Activated CD4-positive, alpha-beta T cell treated with anti-CD3 and anti-CD28 coated beads, Interleukin-10, Interleukin-2, amounts not matched to agents 100 ng/mL and 50 ng/mL, durations not matched to agents 16 hours and 8 hours (primary cell): ENCODE measurements at regions not wholly inside any gene's neighbourhood (a gene's known extent, or its start where the extent isn't known, plus 50 kb on each side); places are given as distances from the start of the nearest gene placed in this dataset.

Source experiments
- DNase-seq: peaks from one replicate; pipeline ENCODE4 v3.0.0-alpha.2; 2020

DNA sequence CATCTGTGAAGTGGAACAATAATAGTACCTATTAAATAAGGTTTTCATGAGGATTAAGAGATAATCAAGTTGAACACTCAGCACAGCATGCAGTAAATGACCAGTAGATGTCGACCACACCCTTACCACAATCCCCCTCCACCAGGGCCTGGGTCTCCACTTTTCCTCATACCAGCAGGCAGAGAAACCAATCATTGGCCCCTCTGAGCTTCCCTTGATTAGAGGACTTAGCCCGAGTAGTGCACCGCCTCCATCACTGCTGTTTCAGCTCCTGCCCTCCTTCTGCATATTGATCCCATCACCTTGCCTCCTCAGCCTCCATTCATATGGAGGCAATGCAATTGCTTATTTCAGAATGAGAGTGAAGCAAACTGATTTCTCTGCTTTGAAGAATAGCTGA is 96.5 kb upstream of the CDH11 start:
- DNase-seq, result no peak

DNA sequence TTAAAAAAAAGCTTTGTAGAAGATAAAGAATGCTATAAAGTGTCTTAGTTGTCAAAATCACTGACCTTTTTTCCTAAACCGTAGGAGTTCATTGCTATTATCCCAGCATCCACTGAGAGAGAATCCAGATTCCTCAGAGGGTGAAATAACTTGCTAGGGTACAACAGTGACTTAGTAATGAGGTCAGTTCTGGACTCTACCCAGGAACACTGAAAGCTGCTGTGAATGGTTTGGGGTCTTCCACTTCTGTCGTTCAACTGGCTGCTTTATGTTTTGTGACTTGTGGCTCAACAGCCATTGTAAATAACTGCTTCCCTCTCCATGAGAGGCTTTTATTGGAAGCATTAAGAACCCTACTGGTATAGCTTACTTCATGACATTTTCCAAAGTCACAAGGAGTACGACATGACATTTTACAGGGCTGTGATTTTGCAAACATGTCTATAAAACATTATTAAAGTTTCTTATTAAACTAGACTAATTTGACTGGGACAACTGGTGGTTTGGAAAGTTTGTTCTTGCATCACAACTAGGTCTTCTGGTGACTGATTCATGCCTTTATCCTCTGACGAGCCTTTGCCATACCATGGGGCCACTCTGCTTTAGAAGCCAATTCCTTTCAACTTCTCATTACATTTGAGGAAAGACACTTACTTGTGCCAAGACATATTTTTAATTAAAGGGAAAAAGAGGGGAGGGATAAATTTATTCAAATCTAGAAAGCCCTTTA is 92.2 kb upstream of the CDH11 start:
- no peak for DNase-seq

DNA sequence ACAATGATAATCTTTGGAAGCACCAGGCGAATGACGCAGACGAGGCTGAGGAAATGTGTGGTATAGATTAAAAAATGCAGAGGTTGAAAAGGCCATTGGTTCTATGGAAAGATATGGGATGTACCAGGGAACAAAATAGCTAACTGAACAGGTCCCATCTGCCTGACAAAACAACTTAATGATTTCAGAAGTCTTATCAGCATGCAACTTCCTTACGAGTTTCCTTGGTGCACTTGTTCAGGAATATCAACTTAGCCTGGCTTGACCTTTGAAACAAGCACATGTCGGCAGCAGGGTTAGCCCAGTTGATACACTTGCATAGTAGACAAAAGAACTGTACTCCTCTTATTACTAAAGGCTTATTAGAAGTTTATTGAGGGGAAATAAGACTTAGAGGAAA is 90.9 kb upstream of the CDH11 start:
- no peak for DNase-seq

DNA sequence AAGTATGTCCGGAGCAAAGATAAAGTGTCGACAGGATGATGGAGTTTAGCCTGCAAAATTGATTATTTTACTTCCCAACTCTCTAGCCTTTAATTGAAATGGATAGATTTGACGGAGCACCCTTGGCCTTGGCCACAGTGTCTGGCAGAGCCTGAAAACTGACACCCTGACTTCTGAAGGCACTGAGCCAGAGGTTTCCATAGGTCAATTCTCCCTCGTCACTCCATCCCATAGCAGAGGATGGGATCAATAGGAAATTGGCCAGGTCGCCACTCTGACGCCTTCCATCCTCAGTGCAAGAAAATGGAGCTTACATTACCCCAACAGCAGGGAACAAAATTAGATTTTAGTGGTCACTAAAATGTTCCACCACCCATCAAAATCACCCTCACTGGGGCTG is 90.4 kb upstream of the CDH11 start:
- no peak for DNase-seq

DNA sequence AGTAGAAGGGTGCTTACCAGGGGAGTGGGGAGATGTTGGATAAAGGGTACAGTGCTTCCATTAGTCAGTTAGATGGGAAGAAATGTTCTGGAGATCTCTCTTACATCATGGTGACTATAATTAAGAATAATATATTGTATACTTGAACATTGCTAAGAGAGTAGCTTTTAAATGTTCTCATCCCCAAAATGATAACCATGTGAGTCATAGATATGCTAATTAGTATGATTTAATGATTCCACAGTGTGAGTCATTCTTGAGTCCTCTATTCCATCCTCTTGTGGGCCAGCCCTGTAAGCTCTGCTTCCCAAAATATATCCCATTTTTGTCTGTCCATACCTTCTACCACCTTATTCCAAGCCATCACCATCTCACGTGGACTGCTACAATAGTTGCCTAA is 80.6 kb upstream of the CDH11 start:
- DNase-seq, result no peak

DNA sequence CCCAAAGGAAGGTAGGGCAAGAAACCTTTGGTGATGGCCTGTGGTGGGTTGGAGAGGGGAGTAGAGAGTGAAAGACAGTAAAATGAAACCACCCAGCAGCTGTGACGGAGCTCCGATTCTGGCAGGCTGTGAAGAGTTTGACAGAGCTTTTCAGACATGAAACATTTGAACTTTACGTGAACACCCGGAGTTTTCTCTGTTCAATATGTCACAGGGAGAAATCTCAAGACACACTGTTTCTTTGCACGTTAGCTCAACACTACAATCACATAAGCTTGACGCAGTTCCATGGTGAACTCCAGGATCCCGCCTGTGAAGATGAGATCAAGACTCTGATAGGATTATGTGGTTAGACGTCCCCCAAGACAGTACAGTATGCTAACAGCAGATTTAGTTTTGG is 79.6 kb upstream of the CDH11 start:
- no peak for DNase-seq

DNA sequence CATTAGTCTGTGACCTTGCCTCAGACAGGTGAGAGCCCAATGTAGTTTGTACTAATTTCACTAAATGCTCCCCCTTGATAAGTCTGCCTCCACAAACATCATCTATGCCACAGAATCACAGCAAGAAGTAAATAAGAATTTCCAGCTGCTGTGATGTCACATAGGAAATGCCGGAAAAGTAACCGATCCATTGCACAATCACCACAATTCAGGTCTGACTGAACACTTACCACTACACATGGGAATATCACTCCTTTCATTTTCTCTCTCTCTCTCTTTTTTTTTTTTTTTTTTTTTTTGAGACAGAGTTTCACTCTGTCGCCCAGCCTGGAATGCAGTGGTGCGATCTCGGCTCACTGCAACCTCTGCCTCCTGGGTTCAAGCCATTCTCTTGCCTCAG is 79.0 kb upstream of the CDH11 start:
- no peak for DNase-seq

DNA sequence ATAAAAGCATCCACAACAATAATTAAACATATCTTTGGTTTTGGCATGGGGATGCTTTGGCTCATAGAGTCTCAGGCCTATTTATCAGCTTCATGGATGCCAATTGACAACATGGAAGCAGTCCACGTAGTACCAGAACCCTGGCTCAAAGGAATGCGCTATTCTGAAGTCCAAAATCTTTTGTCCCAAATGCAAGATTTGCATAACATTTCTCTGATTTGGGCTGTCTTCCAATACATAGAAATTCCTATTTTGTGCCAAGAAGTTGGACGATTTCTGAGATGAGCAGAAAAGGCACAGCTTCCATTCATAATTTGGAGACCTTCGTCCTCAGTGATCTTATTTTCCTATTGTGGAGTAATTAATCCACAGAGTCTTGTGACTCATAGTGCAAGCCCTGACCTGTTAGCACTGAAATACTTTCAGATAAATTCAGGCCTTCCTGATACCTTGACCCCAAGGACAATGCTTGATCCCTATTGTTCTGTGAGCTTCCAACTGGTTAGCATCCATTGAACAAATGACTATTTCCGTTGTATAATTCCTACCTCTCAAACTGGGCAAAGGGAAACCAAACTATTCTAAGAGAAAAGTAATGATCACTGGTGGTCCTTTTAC is 78.4 kb upstream of the CDH11 start:
- DNase-seq, result no peak

DNA sequence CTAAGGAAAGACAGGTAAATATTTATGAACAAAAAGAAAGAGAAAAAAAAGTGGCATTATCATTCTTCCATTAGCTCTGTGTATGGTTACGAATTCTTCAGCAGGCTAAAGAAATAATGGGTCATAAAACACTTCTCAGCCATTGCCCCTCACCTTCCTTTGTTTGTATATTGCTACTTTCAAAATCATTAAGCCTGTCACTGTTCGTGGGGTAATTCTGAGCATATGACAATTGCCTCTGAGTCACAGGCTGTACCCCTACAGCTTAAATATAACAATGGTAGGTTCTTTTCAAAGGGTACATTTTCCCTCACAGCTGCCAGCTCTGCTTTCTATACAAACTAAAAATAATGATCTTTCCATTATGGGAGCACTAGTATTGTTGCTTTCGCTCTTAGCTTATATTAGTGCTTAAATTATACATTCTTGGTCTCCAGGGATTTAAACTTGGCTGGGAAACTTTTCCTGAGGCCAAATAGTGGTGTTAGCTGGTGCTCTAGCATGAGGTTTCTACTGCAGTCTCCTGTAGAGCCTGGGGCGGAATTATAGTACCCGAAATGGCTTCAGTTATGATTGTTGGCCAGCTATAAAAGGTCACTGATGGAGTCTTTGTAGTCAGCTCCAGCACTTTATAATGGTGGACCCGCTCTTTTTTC is 74.7 kb upstream of the CDH11 start:
- no peak for DNase-seq

DNA sequence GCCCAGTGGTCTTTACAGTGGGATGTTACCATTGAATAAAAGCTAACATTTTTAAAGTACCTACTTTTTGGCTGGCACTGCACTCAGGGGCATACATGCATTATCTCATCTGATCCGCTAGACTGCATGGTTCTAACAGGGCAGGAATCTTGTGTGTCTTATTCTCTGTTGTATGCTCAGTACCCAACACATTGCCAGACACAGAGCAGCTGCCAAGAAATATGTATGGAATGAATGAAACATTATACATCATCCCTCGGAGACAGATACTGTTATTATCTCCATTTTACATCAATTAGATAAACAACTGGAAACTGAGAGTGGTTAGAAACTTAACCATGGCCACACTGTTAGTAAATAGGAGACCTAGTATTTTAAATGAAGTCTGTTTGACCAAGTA is 74.1 kb upstream of the CDH11 start:
- no peak for DNase-seq

DNA sequence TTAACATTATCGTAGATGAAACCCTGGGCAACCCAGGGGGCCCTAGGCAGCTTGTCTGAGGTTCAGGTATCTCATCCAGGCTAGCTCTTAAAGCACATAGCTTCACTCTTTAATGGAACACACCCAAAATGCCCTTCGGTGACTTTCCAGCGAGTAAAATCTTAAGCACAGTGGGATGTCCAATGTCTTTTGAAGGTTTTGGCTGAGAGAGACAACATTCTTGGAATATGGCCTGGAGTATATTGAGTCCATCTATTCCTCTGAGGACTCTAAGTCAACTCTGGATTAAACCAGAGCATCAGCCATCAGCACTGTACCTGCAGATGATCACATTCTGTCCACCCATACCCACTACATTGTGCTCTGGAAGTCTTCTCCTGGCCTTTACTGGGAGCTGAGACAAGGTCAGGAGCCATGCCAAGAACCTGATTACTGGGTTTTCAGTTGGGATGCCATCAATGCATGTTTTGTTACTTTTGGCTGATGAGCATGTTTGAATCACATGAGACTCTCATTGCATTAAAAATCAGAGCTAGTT is 63.4 kb upstream of the CDH11 start:
- no peak for DNase-seq

DNA sequence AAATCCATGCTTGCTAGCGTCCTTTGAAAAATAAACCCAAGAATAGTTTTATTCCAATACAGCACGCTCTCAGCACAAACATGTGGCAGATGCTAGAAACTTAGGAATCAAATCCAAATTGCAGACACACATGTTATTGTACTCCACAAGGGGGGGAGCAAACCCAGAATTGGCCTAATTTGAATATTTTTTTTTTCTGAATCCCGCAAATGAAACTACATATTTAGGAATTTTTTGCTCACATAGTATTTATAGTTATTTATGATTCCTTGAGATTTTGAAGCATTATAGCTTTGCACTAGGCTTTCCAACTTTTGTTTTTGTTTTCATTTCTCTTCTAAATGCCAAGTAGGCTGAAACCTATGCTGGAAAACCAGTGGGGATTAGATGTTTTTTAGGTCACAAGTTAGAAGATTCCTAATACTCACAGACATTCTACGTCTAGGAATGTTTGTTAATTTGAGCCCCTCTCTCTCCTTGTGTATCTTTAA is 59.3 kb upstream of the CDH11 start:
- DNase-seq, result no peak

DNA sequence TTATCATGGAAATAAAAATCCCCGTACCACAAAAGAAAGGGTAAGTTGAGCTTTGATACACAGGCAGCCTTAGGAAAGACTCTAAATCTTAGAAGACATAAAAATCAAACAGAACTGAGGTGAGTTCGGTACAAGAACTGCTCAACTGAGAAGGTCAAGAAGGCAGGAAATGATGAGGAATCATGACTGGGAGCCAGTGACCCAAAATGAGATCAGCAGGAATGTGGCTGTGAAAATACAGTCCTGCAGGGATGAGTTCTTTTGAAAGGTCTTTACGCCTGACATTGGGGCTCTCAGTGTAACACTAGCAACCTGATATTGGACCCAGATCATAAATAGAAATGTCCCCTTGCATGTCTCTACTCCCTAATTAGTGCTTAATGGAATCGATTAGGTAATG is 56.3 kb upstream of the CDH11 start:
- no peak for DNase-seq

DNA sequence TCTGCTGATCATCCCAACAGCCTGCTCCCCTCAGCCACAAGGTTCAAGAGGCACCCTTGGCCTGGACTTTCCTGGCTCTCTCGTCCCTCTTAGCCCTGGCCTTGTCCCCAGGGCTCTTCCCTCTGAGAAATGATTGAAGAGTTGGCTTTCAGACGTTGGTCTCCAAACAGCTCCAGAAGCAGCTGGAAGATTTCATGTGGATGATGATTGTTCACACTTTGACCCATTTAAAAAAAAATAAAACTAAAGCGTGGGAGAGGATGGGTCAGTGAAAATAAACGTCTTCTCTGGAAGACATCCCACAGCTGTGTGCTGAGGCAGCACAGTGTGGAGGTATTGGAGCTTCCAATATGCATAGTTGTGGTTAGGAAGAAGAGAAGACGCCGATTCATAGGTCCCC is 54.7 kb upstream of the CDH11 start:
- no peak for DNase-seq

DNA sequence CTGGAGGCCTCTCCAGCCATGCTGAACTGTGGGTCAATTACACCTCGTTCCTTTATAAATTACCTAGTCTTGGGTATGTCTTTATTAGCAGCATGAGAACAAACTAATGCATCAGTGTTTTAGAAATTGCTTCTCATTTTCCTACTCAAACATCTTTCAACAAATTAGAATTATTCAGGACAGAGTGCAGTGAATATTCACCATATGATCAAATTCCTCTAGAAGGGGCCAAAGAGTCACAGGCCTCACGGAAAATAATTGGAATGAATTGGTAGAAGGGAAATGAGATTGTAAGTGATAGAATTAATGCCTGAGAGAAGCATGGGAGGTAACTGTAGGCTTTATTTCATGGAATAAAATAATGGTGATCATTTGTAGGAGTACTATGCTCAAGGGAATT is 50.5 kb upstream of the CDH11 start:
- no peak for DNase-seq
